Neural cell (in vitro differentiated cells): ENCODE measurements at regions not wholly inside any gene's neighbourhood (a gene's known extent, or its start where the extent isn't known, plus 50 kb on each side); places are given as distances from the start of the nearest gene placed in this dataset.

ENCODE experiments used
- H2AFZ ChIP-seq: fragments of 200-600, 300-800 bp; sonication (generic), shearing (Covaris generic); 2 replicates; pipeline ENCODE4 v1.6.0; 2014; ENCODE audit warnings: low read depth, mild to moderate bottlenecking, antibody characterized with exemption, low read length, moderate library complexity
- H3F3A ChIP-seq: fragments of 200-600 bp; shearing (Covaris generic); 2 replicates; pipeline ENCODE4 v1.6.1; 2016; ENCODE audit warnings: mild to moderate bottlenecking, moderate library complexity, mixed read lengths, antibody characterized with exemption, low read length; ENCODE audit not compliant: insufficient read depth, poor library complexity, severe bottlenecking
- H3K27ac ChIP-seq: fragments of 200-600, 300-800 bp; sonication (generic), shearing (Covaris generic); 2 replicates; pipeline ENCODE4 v1.5.1; 2014; ENCODE audit warnings: mild to moderate bottlenecking, low read length, moderate library complexity
- H3K27me3 ChIP-seq: fragments of 300-800, 200-600 bp; sonication (generic), shearing (Covaris generic); 2 replicates; pipeline ENCODE4 v1.6.0; 2014; ENCODE audit warnings: mild to moderate bottlenecking, low read depth, low read length, moderate library complexity; ENCODE audit not compliant: insufficient read depth
- H3K36me3 ChIP-seq: fragments of 300-800, 200-600 bp; sonication (generic), shearing (Covaris generic); 2 replicates; pipeline ENCODE4 v1.5.1; 2014; ENCODE audit warnings: mild to moderate bottlenecking, antibody characterized with exemption, low read length, moderate library complexity; ENCODE audit not compliant: insufficient read depth
- H3K4me2 ChIP-seq: fragments of 300-800, 200-600 bp; sonication (generic), shearing (Covaris generic); 2 replicates; pipeline ENCODE4 v1.6.0; 2014; ENCODE audit warnings: mild to moderate bottlenecking, low read length
- H3K4me3 ChIP-seq: fragments of 300-800, 200-600 bp; sonication (generic), shearing (Covaris generic); 2 replicates; pipeline ENCODE4 v1.5.1; 2014; ENCODE audit warnings: mild to moderate bottlenecking, low read length, moderate library complexity
- H3K79me2 ChIP-seq: fragments of 200-600 bp; shearing (Covaris generic); replicated peaks from 2 replicates; pipeline ENCODE4 v1.6.0; 2014; ENCODE audit warnings: mild to moderate bottlenecking, low read length, moderate library complexity; ENCODE audit not compliant: insufficient read depth
- H3K9ac ChIP-seq: fragments of 300-800, 200-600 bp; sonication (generic), shearing (Covaris generic); 2 replicates; pipeline ENCODE4 v1.6.1; 2016; ENCODE audit warnings: mild to moderate bottlenecking, low read length, mixed read lengths
- H3K9me2 ChIP-seq: fragments of 200-600 bp; shearing (Covaris generic); 2 replicates; pipeline ENCODE4 v1.6.1; 2016; ENCODE audit warnings: mild to moderate bottlenecking, low read length, mixed read lengths; ENCODE audit not compliant: insufficient read depth
- H3K9me3 ChIP-seq: fragments of 200-600, 300-800 bp; sonication (generic), shearing (Covaris generic); 2 replicates; pipeline ENCODE4 v1.6.1; 2016; ENCODE audit warnings: mild to moderate bottlenecking, mixed run types, low read length, moderate library complexity, mixed read lengths
- H4K20me1 ChIP-seq: fragments of 200-600 bp; shearing (Covaris generic); 2 replicates; pipeline ENCODE4 v1.6.1; 2016; ENCODE audit warnings: mild to moderate bottlenecking, mixed run types; ENCODE audit not compliant: insufficient read depth
- CTCF ChIP-seq: fragments of 450-650 bp; IDR thresholded peaks from 2 replicates; pipeline ENCODE4 v1.5.1; 2014; ENCODE audit warnings: antibody characterized with exemption, mild to moderate bottlenecking, moderate library complexity; ENCODE audit not compliant: poor library complexity, severe bottlenecking
- EP300 ChIP-seq: fragments of 450-650 bp; conservative IDR thresholded peaks from 2 replicates; pipeline ENCODE4 v1.6.1; 2014; ENCODE audit warnings: antibody characterized with exemption, mild to moderate bottlenecking, moderate library complexity; ENCODE audit not compliant: poor library complexity, severe bottlenecking
- EZH2 ChIP-seq: fragments of 200-600, 300-800 bp; shearing (Covaris generic), sonication (generic); IDR thresholded peaks from 2 replicates; pipeline ENCODE4 v1.6.1; 2014; ENCODE audit warnings: antibody characterized with exemption, low read length, borderline replicate concordance, mild to moderate bottlenecking; ENCODE audit not compliant: insufficient read depth, poor library complexity, severe bottlenecking
- MXI1 ChIP-seq: fragments of 450-650 bp; conservative IDR thresholded peaks from 2 replicates; pipeline ENCODE4 v1.6.1; 2014; ENCODE audit warnings: antibody characterized with exemption, mild to moderate bottlenecking; ENCODE audit not compliant: poor library complexity, severe bottlenecking
- POLR2AphosphoS5 ChIP-seq: IDR thresholded peaks from 2 replicates; pipeline ENCODE4 v1.6.1; 2012
- RAD21 ChIP-seq: fragments of 450-650 bp; conservative IDR thresholded peaks from 2 replicates; pipeline ENCODE4 v1.6.1; 2014; ENCODE audit warnings: antibody characterized with exemption, mild to moderate bottlenecking, moderate library complexity
- REST ChIP-seq: IDR thresholded peaks from 2 replicates; pipeline ENCODE4 v1.6.1; 2012; ENCODE audit warnings: borderline replicate concordance
- SMC3 ChIP-seq: fragments of 450-650 bp; conservative IDR thresholded peaks from 2 replicates; pipeline ENCODE4 v1.6.1; 2014; ENCODE audit warnings: antibody characterized with exemption, mild to moderate bottlenecking, moderate library complexity; ENCODE audit not compliant: poor library complexity
- TAF1 ChIP-seq: IDR thresholded peaks from 2 replicates; pipeline ENCODE4 v1.6.1; 2012; ENCODE audit warnings: low read depth

- Histone ChIP-seq H2AFZ (no peak overlapping the region), H3K9me2 (no peaks in the 10 kb centered on the region), H4K20me1 (no peaks in the 10 kb centered on the region), H3K36me3 (no peaks in the 10 kb centered on the region), H3K4me3 (no peak overlapping the region), H3K9ac (no peak overlapping the region), H3K27me3 (no peaks in the 10 kb centered on the region), H3K27ac (no peak overlapping the region), H3K4me2 (no peak overlapping the region), H3F3A (no peaks in the 10 kb centered on the region), H3K79me2 (no peaks in the 10 kb centered on the region), H3K9me3 (no peaks in the 10 kb centered on the region)
- TF ChIP-seq SMC3 (no peak), CTCF (no peak), POLR2AphosphoS5 (no peak), REST (no peak), EP300 (no peak), MXI1 (no peak), EZH2 (no peak), TAF1 (no peak), RAD21 (no peak)
Measured at GRCh38 chr4:175453456-175453855, 358.6 kb downstream of the GPM6A start.

- H3K27me3 ChIP-seq: no peaks in the 10 kb centered on the region
- no peaks in the 10 kb centered on the region for H3K9me2 ChIP-seq
- TF ChIP-seq MXI1 (no peak), REST (no peak), EZH2 (no peak), POLR2AphosphoS5 (no peak), TAF1 (no peak)
Measured at GRCh38 chr4:175456131-175456530, 355.9 kb downstream of the GPM6A start.

More at GRCh38 chr4:175456131-175456530, 355.9 kb downstream of the GPM6A start:
- no peak overlapping the region for H2AFZ ChIP-seq
- H3K9me3 ChIP-seq: no peaks in the 10 kb centered on the region
- H3K36me3 ChIP-seq: no peaks in the 10 kb centered on the region
- H3F3A ChIP-seq: no peaks in the 10 kb centered on the region
- no peak overlapping the region for H3K27ac ChIP-seq
- H3K9ac ChIP-seq: no peak overlapping the region
- no peaks in the 10 kb centered on the region for H4K20me1 ChIP-seq
- H3K79me2 ChIP-seq: no peaks in the 10 kb centered on the region
- no peak overlapping the region for H3K4me3 ChIP-seq
- no peak overlapping the region for H3K4me2 ChIP-seq
